Colonic mucosa (tissue), 4 donors: ENCODE measurements at regions not wholly inside any gene's neighbourhood (a gene's known extent, or its start where the extent isn't known, plus 50 kb on each side); places are given as distances from the start of the nearest gene placed in this dataset.

ENCODE experiments used
- DNase-seq: peaks from one replicate; pipeline ENCODE4 v3.0.0-alpha.2; 2020
- H3K27ac ChIP-seq: fragments of 200-600 bp; one replicate; pipeline ENCODE4 v1.8.0; 2021
- H3K27me3 ChIP-seq: fragments of 200-600 bp; one replicate; pipeline ENCODE4 v1.8.0; 2021
- H3K36me3 ChIP-seq: fragments of 200-600 bp; one replicate; pipeline ENCODE4 v1.8.0; 2021
- H3K4me1 ChIP-seq: fragments of 200-600 bp; one replicate; pipeline ENCODE4 v1.8.0; 2021; ENCODE audit warnings: mild to moderate bottlenecking
- H3K4me3 ChIP-seq: fragments of 200-600 bp; one replicate; pipeline ENCODE4 v1.8.0; 2021
- H3K9ac ChIP-seq, 2 donors: one replicate each; pipeline ENCODE4 v1.7.0; 2013; ENCODE audit warnings: control low read depth in 2 of 2, low read depth in 2 of 2, low read length in 2 of 2
- H3K9me3 ChIP-seq: fragments of 200-600 bp; one replicate; pipeline ENCODE4 v1.8.0; 2021
- intact Hi-C: fragments of 100-400 bp; cut with DNase I; formaldehyde crosslinking; loops from one replicate; pipeline ENCODE4 v1.14.1; 2022
- TF ChIP-seq, protein P1 (sequence below): fragments of 200-600 bp; IDR thresholded peaks from one replicate; pipeline ENCODE4 v1.8.0; 2022; ENCODE audit warnings: antibody characterized with exemption, mild to moderate bottlenecking
- donor health status: healthy.
- donor health status: DM: no; HTN: no; CAD: no.
- donor health status: DM: no; HTN: no; CAD: no.

DNA sequence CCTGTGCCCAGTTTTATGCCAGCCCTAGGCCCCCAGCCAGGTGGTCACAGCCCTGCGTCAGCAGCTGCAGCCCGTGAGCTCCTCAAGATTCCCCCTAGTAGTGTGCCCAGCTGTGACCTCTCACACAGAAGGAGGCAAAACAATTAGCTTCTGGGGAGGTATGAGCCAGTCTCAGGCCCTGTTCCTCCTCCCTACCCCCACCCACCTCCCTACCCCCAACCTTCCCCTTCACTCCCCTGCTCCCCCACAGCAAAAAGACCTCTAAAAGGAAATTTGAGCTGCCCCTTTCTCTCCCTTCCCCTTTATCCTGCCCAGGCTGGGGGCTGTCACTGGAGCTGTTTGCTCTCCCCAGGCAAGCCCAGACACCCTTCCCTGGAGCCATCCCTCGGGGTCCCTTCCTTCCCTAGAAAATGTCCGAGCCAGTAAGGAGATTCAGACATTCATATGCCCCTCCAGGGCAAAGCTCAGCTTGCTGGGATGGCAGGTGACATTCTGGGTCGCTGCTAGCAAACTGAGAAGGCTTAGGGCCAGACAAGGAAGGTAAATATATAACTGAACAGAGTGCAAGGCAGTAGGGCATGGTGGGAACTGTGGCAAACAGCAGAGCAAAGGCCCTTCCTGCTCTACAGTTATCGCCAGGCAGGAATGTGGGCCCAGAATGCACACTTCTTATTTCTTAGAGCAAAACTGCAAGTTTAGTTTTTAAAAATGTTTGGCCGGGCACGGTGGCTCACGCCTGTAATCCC is 300.2 kb downstream of the MN1 start:
- Histone ChIP-seq H3K36me3 (no peaks in the 10 kb centered on the region), H3K27ac (no peak overlapping the region), H3K27me3 (no peaks in the 10 kb centered on the region), H3K4me1 (no peaks in the 10 kb centered on the region), H3K4me3 (no peak overlapping the region), H3K9me3 (no peaks in the 10 kb centered on the region), H3K9ac (no peak overlapping the region)
- no peak for DNase-seq
- TF ChIP-seq, protein P1, sequence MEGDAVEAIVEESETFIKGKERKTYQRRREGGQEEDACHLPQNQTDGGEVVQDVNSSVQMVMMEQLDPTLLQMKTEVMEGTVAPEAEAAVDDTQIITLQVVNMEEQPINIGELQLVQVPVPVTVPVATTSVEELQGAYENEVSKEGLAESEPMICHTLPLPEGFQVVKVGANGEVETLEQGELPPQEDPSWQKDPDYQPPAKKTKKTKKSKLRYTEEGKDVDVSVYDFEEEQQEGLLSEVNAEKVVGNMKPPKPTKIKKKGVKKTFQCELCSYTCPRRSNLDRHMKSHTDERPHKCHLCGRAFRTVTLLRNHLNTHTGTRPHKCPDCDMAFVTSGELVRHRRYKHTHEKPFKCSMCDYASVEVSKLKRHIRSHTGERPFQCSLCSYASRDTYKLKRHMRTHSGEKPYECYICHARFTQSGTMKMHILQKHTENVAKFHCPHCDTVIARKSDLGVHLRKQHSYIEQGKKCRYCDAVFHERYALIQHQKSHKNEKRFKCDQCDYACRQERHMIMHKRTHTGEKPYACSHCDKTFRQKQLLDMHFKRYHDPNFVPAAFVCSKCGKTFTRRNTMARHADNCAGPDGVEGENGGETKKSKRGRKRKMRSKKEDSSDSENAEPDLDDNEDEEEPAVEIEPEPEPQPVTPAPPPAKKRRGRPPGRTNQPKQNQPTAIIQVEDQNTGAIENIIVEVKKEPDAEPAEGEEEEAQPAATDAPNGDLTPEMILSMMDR, result no peak
- intact Hi-C loops, result no loop called here

DNA sequence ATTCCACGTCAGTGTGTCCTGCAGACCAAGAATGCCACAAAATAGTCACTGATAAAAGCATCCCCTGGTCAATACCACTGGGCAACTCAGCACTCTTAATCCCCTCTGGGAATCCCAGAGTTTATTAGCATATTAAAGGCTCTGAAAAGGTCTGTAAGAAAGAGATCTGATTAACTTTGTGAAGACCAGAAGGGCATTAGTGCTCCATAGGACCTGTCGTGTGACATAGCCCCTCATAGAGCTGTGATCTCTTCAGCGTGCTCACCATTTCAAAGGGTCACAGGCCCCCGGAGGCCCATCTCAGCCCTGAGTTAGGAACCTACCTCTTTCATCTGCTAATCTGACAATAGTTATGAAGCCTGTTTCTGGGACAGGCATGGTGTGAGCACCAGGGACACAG is 299.2 kb downstream of the MN1 start:
- intact Hi-C loops, result no loop called here
- no peaks in the 10 kb centered on the region for H3K27me3 ChIP-seq
- no peaks in the 10 kb centered on the region for H3K36me3 ChIP-seq
- DNase-seq, result no peak
- TF ChIP-seq, protein P1, result no peak
- H3K4me1 ChIP-seq, result no peaks in the 10 kb centered on the region
- H3K9ac ChIP-seq, result no peak overlapping the region
- no peak overlapping the region for H3K27ac ChIP-seq
- no peaks in the 10 kb centered on the region for H3K9me3 ChIP-seq
- H3K4me3 ChIP-seq, result no peak overlapping the region

DNA sequence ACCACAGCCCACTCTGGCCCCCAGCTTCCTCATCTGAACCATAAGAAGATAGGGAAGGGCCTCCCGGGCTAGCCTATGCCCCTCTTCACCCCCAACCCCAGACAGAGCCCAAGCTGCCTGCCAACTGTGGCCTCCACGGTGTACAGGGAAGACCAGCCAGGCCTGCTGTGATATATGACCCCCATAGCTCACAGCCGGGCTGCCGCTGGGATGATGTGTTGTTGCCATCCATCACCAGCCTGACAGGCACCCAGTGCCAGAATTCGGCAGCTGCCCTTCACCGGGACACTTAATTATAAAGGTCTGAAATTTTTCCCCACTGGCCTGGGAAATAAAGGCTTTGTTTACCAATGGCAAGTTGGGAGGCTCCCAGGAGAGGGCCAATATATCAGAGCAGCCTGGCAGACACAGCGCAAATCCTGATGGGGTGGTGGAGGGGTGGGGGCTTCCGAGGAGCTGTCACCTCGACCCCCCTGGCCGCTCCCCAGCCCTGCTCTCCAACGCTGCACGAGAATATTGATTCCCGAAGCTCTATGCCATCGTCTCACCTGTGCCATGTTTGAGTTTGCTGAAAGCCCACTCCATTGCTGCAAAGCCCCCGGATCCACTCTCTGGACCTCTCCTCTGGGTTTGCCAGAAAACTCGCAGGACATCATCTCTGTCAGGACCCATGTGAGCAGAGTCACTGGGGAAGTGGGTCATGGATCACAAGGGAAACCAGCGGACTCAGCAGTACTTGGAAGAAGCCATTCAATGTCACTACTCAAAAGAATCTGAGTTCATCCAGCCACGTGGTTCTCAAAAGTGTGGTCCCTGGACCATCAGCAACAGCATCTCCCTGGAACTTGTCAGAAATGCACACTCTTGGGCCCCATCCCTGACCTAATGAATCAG is 296.9 kb downstream of the MN1 start:
- Histone ChIP-seq H3K9me3 (no peaks in the 10 kb centered on the region), H3K4me3 (no peak overlapping the region), H3K36me3 (no peaks in the 10 kb centered on the region), H3K9ac (no peak overlapping the region), H3K4me1 (no peaks in the 10 kb centered on the region), H3K27me3 (no peaks in the 10 kb centered on the region), H3K27ac (no peak overlapping the region)
- intact Hi-C loops, result no loop called here
- DNase-seq, result no peak
- TF ChIP-seq, protein P1, result no peak

DNA sequence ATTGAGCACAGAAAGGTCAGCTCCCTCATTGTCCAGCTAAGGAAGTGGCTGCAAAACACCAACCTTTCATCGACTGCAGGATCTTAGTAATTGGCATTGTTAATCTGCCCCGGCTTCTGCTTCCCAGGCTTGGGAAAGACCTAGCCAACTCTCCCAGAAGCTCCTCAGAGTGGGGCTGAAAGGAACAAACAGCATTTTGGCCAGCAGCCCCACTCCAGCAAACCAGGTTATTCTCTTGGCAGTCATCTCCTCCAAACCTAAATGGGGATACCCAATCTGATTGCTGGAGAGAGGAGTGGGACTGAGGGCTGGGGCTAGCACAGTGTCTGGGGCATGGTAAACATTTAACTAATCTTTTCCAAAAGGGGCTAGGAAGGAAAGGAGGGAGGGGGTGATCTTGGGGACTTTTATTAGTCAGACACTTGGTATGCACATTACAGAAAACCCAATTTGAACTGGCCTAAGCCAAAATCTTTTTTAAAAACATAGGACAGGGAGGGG is 294.4 kb downstream of the MN1 start:
- Histone ChIP-seq H3K4me3 (no peak overlapping the region), H3K27ac (no peak overlapping the region), H3K4me1 (no peaks in the 10 kb centered on the region), H3K9me3 (no peaks in the 10 kb centered on the region), H3K36me3 (no peaks in the 10 kb centered on the region), H3K9ac (no peak overlapping the region), H3K27me3 (no peaks in the 10 kb centered on the region)
- DNase-seq, result no peak
- TF ChIP-seq, protein P1, result no peak
- intact Hi-C loops, result no loop called here

DNA sequence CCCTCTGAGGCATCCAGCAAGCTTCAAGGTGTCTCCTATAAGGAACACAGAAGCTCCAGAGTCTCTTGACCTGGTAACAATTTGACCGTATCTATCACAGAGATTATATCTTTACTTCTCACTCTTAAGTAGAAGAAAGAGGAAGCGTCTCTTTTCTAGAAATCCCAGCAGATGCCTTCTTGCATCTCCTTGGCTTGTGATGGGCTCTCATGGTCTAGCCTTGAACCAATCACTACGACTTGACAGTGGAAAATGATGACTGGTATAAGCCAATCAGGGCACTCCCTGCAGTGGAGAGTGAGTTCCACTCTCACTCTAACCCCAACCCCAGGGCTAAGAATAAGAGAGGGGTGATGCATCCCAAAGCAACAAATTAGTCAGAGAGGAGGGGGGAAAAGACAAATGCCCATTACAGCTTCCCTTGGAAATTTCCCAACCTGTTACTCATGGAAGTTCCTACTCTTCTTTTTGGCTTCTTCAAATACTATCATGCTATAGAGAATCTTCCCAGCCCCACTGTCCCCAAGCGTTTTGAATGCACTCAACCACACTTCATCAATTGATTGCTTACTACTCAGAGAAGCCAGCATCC is 293.5 kb downstream of the MN1 start:
- TF ChIP-seq, protein P1, result no peak
- intact Hi-C loops, result no loop called here
- Histone ChIP-seq H3K9me3 (no peaks in the 10 kb centered on the region), H3K27me3 (no peaks in the 10 kb centered on the region), H3K27ac (no peak overlapping the region), H3K9ac (no peak overlapping the region), H3K4me1 (no peaks in the 10 kb centered on the region), H3K36me3 (no peaks in the 10 kb centered on the region), H3K4me3 (no peak overlapping the region)
- no peak for DNase-seq
